ENCODE measurements at regions not wholly inside any gene's neighbourhood (a gene's known extent, or its start where the extent isn't known, plus 50 kb on each side); places are given as distances from the start of the nearest gene placed in this dataset.

DNA sequence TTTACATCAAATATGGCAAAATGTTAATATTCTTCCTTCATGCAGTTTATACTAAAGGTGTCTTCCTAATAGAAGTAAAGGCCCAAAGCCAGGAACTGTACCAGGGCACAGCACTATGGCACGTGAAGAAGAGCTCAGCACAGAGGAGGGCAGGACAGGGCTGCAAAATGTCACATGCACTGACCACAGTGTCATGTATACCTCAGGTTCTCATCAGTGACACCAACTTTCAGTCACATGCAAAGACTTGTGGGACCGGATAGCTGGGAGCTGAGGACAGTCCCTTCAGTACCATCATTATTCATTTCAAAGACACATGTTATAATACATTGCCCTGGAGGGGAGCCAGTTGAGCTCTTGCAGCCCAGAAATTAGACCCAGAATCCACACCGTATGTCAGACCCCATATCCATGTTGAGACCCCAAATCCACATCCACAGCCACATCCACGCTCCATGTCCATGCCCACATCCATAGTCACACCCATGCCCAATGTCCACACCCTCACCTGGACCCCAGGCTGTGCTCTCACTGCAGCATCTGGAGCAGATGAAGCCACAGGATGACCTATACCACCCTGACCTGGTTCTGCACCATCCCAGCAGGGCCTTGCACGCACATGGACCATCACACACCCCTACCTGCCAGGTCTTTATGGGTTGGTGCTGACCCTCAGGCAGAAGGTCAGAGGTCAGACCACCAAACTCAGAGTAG lies 111.8 kb downstream of the TUBA3C start:
- Histone ChIP-seq H3K4me1 (no peaks in the 10 kb centered on the region), H3K36me3 (no peaks in the 10 kb centered on the region), H3K27ac (no peak overlapping the region), H3K9me3 (no peaks in the 10 kb centered on the region), H3K27me3 (ENCODE audit: low read depth) (no peaks in the 10 kb centered on the region), H3K4me3 (no peak overlapping the region)
- no peak for DNase-seq
- TF ChIP-seq, protein P1, sequence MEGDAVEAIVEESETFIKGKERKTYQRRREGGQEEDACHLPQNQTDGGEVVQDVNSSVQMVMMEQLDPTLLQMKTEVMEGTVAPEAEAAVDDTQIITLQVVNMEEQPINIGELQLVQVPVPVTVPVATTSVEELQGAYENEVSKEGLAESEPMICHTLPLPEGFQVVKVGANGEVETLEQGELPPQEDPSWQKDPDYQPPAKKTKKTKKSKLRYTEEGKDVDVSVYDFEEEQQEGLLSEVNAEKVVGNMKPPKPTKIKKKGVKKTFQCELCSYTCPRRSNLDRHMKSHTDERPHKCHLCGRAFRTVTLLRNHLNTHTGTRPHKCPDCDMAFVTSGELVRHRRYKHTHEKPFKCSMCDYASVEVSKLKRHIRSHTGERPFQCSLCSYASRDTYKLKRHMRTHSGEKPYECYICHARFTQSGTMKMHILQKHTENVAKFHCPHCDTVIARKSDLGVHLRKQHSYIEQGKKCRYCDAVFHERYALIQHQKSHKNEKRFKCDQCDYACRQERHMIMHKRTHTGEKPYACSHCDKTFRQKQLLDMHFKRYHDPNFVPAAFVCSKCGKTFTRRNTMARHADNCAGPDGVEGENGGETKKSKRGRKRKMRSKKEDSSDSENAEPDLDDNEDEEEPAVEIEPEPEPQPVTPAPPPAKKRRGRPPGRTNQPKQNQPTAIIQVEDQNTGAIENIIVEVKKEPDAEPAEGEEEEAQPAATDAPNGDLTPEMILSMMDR (IDR thresholded peaks at IDR 0.05), result no peak
- intact Hi-C loops (cut with DNase I), result no loop called here
- ATAC-seq, result no peak

- intact Hi-C loops (cut with DNase I), result no loop called here
- H3K4me3 ChIP-seq, result no peak overlapping the region
- H3K9me3 ChIP-seq, result peaks cover 6% of the 10 kb centered on the region
- ATAC-seq, result no peak
- TF ChIP-seq, protein P1 (IDR thresholded peaks at IDR 0.05), result no peak
- no peaks in the 10 kb centered on the region for H3K4me1 ChIP-seq
- DNase-seq, result no peak
- no peak overlapping the region for H3K27ac ChIP-seq
- H3K27me3 ChIP-seq (ENCODE audit: low read depth), result no peaks in the 10 kb centered on the region
- no peaks in the 10 kb centered on the region for H3K36me3 ChIP-seq
These were observed 112.9 kb downstream of the TUBA3C start for GRCh38 chr13:19068691-19069090.

GRCh38 chr13:19067767-19068166 lies 113.9 kb downstream of the TUBA3C start:
- TF ChIP-seq, protein P1 (IDR thresholded peaks at IDR 0.05), result no peak
- Histone ChIP-seq H3K27me3 (ENCODE audit: low read depth) (no peaks in the 10 kb centered on the region), H3K4me1 (no peaks in the 10 kb centered on the region), H3K36me3 (no peaks in the 10 kb centered on the region), H3K9me3 (peaks cover 16% of the 10 kb centered on the region), H3K4me3 (no peak overlapping the region), H3K27ac (no peak overlapping the region)
- intact Hi-C loops (cut with DNase I), result no loop called here
- DNase-seq (no peak), ATAC-seq (no peak)

GRCh38 chr13:19062801-19063200 lies 118.8 kb downstream of the TUBA3C start:
- no peak for DNase-seq
- TF ChIP-seq, protein P1 (IDR thresholded peaks at IDR 0.05), result no peak
- no peaks in the 10 kb centered on the region for H3K27me3 ChIP-seq (ENCODE audit: low read depth)
- no peak for ATAC-seq
- H3K4me3 ChIP-seq, result no peak overlapping the region
- H3K36me3 ChIP-seq, result no peaks in the 10 kb centered on the region
- peaks cover 16% of the 10 kb centered on the region for H3K9me3 ChIP-seq
- no peak overlapping the region for H3K27ac ChIP-seq
- intact Hi-C loops (cut with DNase I), result no loop called here
- no peaks in the 10 kb centered on the region for H3K4me1 ChIP-seq

- H3K4me3 ChIP-seq, result no peak overlapping the region
- no peaks in the 10 kb centered on the region for H3K4me1 ChIP-seq
- intact Hi-C loops (cut with DNase I), result no loop called here
- no peak for DNase-seq
- H3K27ac ChIP-seq, result no peak overlapping the region
- H3K27me3 ChIP-seq (ENCODE audit: low read depth), result no peaks in the 10 kb centered on the region
- no peaks in the 10 kb centered on the region for H3K36me3 ChIP-seq
- ATAC-seq, result no peak
- TF ChIP-seq, protein P1 (IDR thresholded peaks at IDR 0.05), result no peak
- H3K9me3 ChIP-seq, result peaks cover 16% of the 10 kb centered on the region
These were observed 119.5 kb downstream of the TUBA3C start for GRCh38 chr13:19062019-19062646.

All from lower lobe of right lung (tissue), 2 donors.